Panc1 (cell line): ENCODE measurements at regions not wholly inside any gene's neighbourhood (a gene's known extent, or its start where the extent isn't known, plus 50 kb on each side); places are given as distances from the start of the nearest gene placed in this dataset.

Source experiments
- ATAC-seq: fragments of 200-7000 bp; cut with Tn5 transposase; 2 replicates; pipeline ENCODE4 v1.9.1; 2020; ENCODE audit warnings: mild to moderate bottlenecking, moderate library complexity
- BruUV-seq: library from RNA; stranded (reverse); fragments of 400-500 nt; replicated peaks from 2 replicates; lab custom pipeline; 2021; lab: Mats Ljungman, UMichigan
- CTCF ChIA-PET: fragments of 300-600 bp; sonication (Branson Sonifier 250); formaldehyde crosslinking; loops from one replicate; lab custom pipeline; 2022; ENCODE audit warnings: antibody characterized with exemption; lab: Charles Lee
- POLR2A ChIA-PET: fragments of 300-600 bp; sonication (Branson Sonifier 250); formaldehyde crosslinking; loops from one replicate; lab custom pipeline; 2022; ENCODE audit warnings: antibody characterized with exemption; lab: Charles Lee
- DNase-seq: peaks from one replicate; pipeline ENCODE4 v3.0.0-alpha.2; 2010; ENCODE audit warnings: low read depth, low spot score
- H3K27ac ChIP-seq: 2 replicates; pipeline ENCODE4 v1.5.1; 2011; ENCODE audit warnings: mild to moderate bottlenecking, low read length, inconsistent platforms
- H3K27me3 ChIP-seq: fragments of 200-500 bp; sonication (Bioruptor generic); 2 replicates; pipeline ENCODE4 v1.6.0; 2014; ENCODE audit warnings: low read length, inconsistent platforms; ENCODE audit not compliant: control insufficient read depth, insufficient read depth
- H3K36me3 ChIP-seq: fragments of 200-500 bp; sonication (Bioruptor generic); 2 replicates; pipeline ENCODE4 v1.5.1; 2014; ENCODE audit warnings: inconsistent platforms, mild to moderate bottlenecking, low read length, moderate library complexity; ENCODE audit not compliant: control insufficient read depth, insufficient read depth
- H3K4me1 ChIP-seq: 2 replicates; pipeline ENCODE4 v1.5.1; 2011; ENCODE audit warnings: inconsistent platforms, mild to moderate bottlenecking, low read length, moderate library complexity; ENCODE audit not compliant: control insufficient read depth, insufficient read depth
- H3K4me3 ChIP-seq, 2 experiments: 2 replicates each; pipeline ENCODE4 v1.5.1; 2011 to 2012; ENCODE audit warnings: low read depth in 2 of 2, low read length in 2 of 2, mild to moderate bottlenecking in 2 of 2, inconsistent platforms in 1 of 2, moderate library complexity in 1 of 2
- H3K9me3 ChIP-seq: fragments of 200-500 bp; sonication (Bioruptor generic); 2 replicates; pipeline ENCODE4 v1.5.1; 2014; ENCODE audit warnings: low read depth, mild to moderate bottlenecking, inconsistent platforms, low read length, moderate library complexity; ENCODE audit not compliant: control insufficient read depth, insufficient read depth
- POLR2AphosphoS5 ChIP-seq: IDR thresholded peaks from 2 replicates; pipeline ENCODE4 v1.6.1; 2012; ENCODE audit warnings: mild to moderate bottlenecking, low read depth, low read length, moderate library complexity
- SIN3A ChIP-seq: IDR thresholded peaks from 2 replicates; pipeline ENCODE4 v1.6.1; 2012; ENCODE audit warnings: low read depth, mild to moderate bottlenecking, low read length, moderate library complexity, borderline replicate concordance; ENCODE audit not compliant: insufficient read depth
- TCF7L2 ChIP-seq: IDR thresholded peaks from 2 replicates; pipeline ENCODE4 v1.6.1; 2011; ENCODE audit warnings: mild to moderate bottlenecking, low read depth, low read length, inconsistent platforms
- in situ Hi-C: cut with HindIII; loops from 2 replicates; pipeline ENCODE4 v1.10.0; 2016; ENCODE audit warnings: low sequenced_read_pairs, low pct_unique_long_range_greater_than_20kb
- intact Hi-C: fragments of 100-400 bp; cut with micrococcal nuclease; formaldehyde crosslinking; loops from one replicate; pipeline ENCODE4 v1.10.0; 2022; ENCODE audit not compliant: unreplicated experiment
- TF ChIP-seq, protein P1 (sequence below), 2 experiments: IDR thresholded peaks; 2 replicates each; pipeline ENCODE4 v1.6.1; 2011 to 2012; ENCODE audit warnings: low read depth in 2 of 2, control low read depth in 1 of 2, low read length in 1 of 2, mild to moderate bottlenecking in 1 of 2, moderate library complexity in 1 of 2; ENCODE audit not compliant: insufficient read depth in 1 of 2
- TF ChIP-seq, protein P2 (sequence below): fragments of 450-650 bp; IDR thresholded peaks from 2 replicates; pipeline ENCODE4 v1.5.1; 2017; ENCODE audit warnings: mild to moderate bottlenecking

DNA sequence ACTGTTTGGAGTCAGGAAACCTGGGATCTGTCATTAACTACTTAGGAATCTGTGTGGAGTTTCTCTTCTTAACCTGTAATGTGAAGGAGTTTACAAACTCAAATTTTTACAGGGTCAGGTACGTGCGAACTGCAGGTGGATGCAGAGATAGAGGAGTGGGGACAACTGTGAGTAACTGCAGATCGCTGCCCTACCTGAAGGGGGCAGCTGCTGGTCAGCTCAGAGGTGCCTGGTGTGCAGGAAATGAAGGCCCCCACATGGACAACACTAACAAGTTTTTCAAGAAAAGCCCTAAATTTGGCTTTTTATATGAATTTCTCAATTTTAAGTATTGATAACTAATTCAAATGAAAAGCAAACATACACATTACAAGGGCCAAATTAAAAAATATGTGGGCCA is 380.0 kb downstream of the REEP3 start:
- TF ChIP-seq, protein P1, sequence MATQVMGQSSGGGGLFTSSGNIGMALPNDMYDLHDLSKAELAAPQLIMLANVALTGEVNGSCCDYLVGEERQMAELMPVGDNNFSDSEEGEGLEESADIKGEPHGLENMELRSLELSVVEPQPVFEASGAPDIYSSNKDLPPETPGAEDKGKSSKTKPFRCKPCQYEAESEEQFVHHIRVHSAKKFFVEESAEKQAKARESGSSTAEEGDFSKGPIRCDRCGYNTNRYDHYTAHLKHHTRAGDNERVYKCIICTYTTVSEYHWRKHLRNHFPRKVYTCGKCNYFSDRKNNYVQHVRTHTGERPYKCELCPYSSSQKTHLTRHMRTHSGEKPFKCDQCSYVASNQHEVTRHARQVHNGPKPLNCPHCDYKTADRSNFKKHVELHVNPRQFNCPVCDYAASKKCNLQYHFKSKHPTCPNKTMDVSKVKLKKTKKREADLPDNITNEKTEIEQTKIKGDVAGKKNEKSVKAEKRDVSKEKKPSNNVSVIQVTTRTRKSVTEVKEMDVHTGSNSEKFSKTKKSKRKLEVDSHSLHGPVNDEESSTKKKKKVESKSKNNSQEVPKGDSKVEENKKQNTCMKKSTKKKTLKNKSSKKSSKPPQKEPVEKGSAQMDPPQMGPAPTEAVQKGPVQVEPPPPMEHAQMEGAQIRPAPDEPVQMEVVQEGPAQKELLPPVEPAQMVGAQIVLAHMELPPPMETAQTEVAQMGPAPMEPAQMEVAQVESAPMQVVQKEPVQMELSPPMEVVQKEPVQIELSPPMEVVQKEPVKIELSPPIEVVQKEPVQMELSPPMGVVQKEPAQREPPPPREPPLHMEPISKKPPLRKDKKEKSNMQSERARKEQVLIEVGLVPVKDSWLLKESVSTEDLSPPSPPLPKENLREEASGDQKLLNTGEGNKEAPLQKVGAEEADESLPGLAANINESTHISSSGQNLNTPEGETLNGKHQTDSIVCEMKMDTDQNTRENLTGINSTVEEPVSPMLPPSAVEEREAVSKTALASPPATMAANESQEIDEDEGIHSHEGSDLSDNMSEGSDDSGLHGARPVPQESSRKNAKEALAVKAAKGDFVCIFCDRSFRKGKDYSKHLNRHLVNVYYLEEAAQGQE (IDR thresholded peaks at IDR 0.05; ENCODE audit: insufficient read depth in 1 of 2, low read depth in 2 of 2, low read length in 1 of 2), result no peak
- TF ChIP-seq, protein P2, sequence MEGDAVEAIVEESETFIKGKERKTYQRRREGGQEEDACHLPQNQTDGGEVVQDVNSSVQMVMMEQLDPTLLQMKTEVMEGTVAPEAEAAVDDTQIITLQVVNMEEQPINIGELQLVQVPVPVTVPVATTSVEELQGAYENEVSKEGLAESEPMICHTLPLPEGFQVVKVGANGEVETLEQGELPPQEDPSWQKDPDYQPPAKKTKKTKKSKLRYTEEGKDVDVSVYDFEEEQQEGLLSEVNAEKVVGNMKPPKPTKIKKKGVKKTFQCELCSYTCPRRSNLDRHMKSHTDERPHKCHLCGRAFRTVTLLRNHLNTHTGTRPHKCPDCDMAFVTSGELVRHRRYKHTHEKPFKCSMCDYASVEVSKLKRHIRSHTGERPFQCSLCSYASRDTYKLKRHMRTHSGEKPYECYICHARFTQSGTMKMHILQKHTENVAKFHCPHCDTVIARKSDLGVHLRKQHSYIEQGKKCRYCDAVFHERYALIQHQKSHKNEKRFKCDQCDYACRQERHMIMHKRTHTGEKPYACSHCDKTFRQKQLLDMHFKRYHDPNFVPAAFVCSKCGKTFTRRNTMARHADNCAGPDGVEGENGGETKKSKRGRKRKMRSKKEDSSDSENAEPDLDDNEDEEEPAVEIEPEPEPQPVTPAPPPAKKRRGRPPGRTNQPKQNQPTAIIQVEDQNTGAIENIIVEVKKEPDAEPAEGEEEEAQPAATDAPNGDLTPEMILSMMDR, result peak; percentile 61
- H3K27ac ChIP-seq, result no peak overlapping the region
- no peaks in the 10 kb centered on the region for H3K9me3 ChIP-seq
- H3K4me1 ChIP-seq, result no peaks in the 10 kb centered on the region
- no TSS peak for BruUV-seq
- in situ Hi-C loops, result no loop called here
- ChIA-PET POLR2A (no interaction called here), CTCF (interaction anchor here (0.6 to 0.8 kb wide), 2 partner anchors 51 to 76 kb away, joined by 3 to 10 read pairs; no protein-coding TSS in a partner anchor)
- no peak overlapping the region for H3K4me3 ChIP-seq
- ATAC-seq (no peak), DNase-seq (no peak)
- H3K27me3 ChIP-seq, result peaks cover 8% of the 10 kb centered on the region; the same call in 1 of the 2 replicates
- intact Hi-C loops, result no loop called here
- no peaks in the 10 kb centered on the region for H3K36me3 ChIP-seq

DNA sequence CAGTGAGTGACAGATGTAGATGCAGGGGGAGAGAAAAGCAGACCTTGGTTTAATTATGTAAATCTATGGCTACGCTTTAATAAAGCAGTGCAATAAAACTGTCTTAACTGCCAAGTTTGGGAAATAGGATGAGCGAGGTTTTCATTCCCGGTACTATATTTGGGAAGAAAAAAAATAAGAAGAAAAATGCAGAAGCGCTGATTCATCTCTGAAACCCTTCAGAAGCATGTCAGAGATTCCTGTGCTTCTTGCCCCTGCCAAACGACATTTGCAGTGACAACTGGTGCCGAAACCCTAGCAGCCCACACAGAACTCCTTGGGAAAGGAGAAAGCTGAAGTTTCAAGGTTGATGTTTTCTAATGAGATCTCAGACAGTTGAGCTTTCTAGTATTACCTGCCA is 380.7 kb downstream of the REEP3 start:
- Histone ChIP-seq H3K4me1 (no peaks in the 10 kb centered on the region), H3K27ac (no peak overlapping the region), H3K36me3 (no peaks in the 10 kb centered on the region), H3K9me3 (no peaks in the 10 kb centered on the region), H3K27me3 (peaks cover 8% of the 10 kb centered on the region; the same call in 1 of the 2 replicates), H3K4me3 (no peak overlapping the region)
- in situ Hi-C loops (no loop called here), intact Hi-C loops (no loop called here)
- no TSS peak for BruUV-seq
- TF ChIP-seq, protein P1 (IDR thresholded peaks at IDR 0.05; ENCODE audit: insufficient read depth in 1 of 2, low read depth in 2 of 2, low read length in 1 of 2), result no peak
- TF ChIP-seq, protein P2, result no peak
- TF ChIP-seq POLR2AphosphoS5 (no peak), SIN3A (no peak), TCF7L2 (no peak)
- no peak for ATAC-seq
- no peak for DNase-seq
- ChIA-PET CTCF (no interaction called here), POLR2A (no interaction called here)
